Uterus (tissue), 2 donors: ENCODE measurements at regions not wholly inside any gene's neighbourhood (a gene's known extent, or its start where the extent isn't known, plus 50 kb on each side); places are given as distances from the start of the nearest gene placed in this dataset.

ENCODE experiments used
- CTCF ChIP-seq, 4 experiments: fragments of 200-600 bp in 2 of 4; fragments of 450-650 bp in 2 of 4; sonication (generic) in 2 of 4; IDR thresholded peaks; one replicate each; pipeline ENCODE4 v1.5.1; 2016 to 2019; ENCODE audit warnings: antibody characterized with exemption in 4 of 4, mild to moderate bottlenecking in 2 of 4, moderate library complexity in 1 of 4
- POLR2A ChIP-seq, 2 donors: fragments of 450-650 bp; IDR thresholded peaks; one replicate each; pipeline ENCODE4 v1.6.1; 2016; ENCODE audit warnings: antibody characterized with exemption in 2 of 2, mild to moderate bottlenecking in 1 of 2, moderate library complexity in 1 of 2

DNA sequence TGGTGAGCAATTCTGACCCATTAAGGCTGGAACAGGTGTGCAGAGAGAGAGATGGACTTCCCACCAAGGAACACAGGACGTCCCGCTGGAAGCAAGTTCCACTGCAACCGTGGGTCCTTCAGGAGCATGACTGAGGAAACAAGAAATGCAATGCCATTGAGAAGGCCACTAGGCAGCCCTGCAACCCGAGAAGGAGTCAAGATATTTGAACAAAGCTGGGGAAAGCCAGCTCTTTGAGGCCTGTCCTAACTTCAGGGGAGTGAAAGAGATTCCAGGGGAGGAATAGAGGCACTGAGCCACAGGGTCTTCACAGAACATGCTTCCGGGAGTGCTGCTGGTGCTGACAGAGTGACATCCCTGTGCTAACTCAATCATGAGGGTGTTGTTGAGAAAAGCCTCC, 153.8 kb upstream of the ZNF236 start:
- TF ChIP-seq POLR2A (IDR thresholded peaks at IDR 0.05), result no peak
- TF ChIP-seq CTCF (IDR thresholded peaks at IDR 0.05), result no peak
